ENCODE measurements at regions not wholly inside any gene's neighbourhood (a gene's known extent, or its start where the extent isn't known, plus 50 kb on each side); places are given as distances from the start of the nearest gene placed in this dataset.

DNA sequence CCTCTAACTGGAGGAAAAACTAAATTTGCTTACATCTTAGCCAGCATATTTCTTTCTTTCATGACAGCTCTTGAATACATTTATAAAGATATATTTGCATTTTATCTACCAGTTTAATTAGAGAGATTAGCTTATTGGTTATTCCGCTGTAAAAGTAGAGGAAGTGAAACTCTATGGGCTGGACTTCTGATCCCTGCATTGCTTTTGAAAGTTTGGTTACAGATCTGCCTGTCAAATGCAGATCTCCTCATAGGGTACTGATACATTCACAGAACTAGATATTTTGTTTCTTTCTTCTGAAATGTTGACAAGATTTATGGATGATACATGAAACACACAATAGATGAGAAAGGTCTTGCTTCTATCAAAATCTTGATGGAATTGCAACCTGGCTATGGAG is 581.4 kb upstream of the AADAT start (continued):
- TF ChIP-seq CEBPB (IDR thresholded peaks at IDR 0.05) (no peak), FOSL2 (IDR thresholded peaks at IDR 0.05) (no peak), FOSL2 (CRISPR knock-in tag; IDR thresholded peaks at IDR 0.05) (no peak), RARB (CRISPR knock-in tag; IDR thresholded peaks at IDR 0.05) (no peak)
- TF ChIP-seq, protein P1, sequence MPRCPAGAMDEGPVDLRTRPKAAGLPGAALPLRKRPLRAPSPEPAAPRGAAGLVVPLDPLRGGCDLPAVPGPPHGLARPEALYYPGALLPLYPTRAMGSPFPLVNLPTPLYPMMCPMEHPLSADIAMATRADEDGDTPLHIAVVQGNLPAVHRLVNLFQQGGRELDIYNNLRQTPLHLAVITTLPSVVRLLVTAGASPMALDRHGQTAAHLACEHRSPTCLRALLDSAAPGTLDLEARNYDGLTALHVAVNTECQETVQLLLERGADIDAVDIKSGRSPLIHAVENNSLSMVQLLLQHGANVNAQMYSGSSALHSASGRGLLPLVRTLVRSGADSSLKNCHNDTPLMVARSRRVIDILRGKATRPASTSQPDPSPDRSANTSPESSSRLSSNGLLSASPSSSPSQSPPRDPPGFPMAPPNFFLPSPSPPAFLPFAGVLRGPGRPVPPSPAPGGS (IDR thresholded peaks at IDR 0.05): no peak
- TF ChIP-seq, protein P2, sequence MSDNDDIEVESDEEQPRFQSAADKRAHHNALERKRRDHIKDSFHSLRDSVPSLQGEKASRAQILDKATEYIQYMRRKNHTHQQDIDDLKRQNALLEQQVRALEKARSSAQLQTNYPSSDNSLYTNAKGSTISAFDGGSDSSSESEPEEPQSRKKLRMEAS (IDR thresholded peaks at IDR 0.05): no peak

DNA sequence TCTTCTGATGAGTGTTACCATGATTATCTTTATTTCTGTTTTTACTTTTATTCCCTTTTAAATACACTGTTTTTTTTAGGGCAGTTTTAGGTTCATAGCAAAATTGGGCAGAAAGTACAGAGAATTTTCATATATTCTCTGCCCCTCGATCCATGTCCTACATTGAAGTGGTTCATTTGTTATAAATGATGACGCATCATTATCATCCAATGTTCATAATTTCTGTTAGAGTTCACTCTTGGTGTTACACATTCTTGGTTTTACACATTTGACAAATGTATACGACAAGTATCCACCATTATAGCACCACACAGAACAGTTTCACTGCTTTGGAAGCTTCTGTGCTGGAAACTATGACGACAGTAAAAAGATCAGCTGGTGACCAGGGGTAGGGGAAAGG is 578.1 kb upstream of the AADAT start:
- H3K9me3 ChIP-seq: no peaks in the 10 kb centered on the region
- H3K4me1 ChIP-seq: no peaks in the 10 kb centered on the region
- no peak for FAIRE-seq

DNA sequence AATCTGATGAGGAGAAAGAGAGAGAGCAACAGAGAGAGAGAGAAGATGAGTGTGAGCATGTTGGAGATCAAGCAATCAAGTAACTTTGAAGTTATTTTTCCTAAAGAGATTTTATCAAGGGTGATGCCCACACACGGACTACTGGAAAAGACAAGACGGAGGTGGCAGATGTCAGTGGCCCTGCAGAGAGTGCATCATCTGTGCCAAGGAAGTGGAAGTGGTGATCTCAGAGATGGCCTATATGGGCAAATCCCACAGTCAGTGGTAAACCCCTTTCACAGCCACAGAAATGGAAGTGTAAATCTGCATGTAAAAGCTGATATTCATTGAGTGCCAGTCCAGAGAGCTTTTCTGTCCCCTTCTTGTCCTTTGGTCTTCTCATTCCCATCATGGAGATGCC is 577.2 kb upstream of the AADAT start:
- TF ChIP-seq MYC (IDR thresholded peaks at IDR 0.05; ENCODE audit: borderline replicate concordance, low read length): no peak
- TF ChIP-seq ESRRA (IDR thresholded peaks at IDR 0.05; ENCODE audit: borderline replicate concordance, low read length): no peak
- TF ChIP-seq ZNF302 (CRISPR knock-in tag; IDR thresholded peaks at IDR 0.05): no peak
- no peak for TF ChIP-seq POLR2A (IDR thresholded peaks at IDR 0.05; ENCODE audit: low read length)
- TF ChIP-seq ZSCAN20 (CRISPR knock-in tag; IDR thresholded peaks at IDR 0.05): no peak
- no peak for TF ChIP-seq FOSL2 (IDR thresholded peaks at IDR 0.05)
- TF ChIP-seq FOSL2 (CRISPR knock-in tag; IDR thresholded peaks at IDR 0.05): no peak
- Histone ChIP-seq H3K9me3 (no peaks in the 10 kb centered on the region), H3K4me1 (no peaks in the 10 kb centered on the region), H3K27ac (no peak overlapping the region), H3K4me2 (no peak overlapping the region), H3K4me3 (no peak overlapping the region)
- ChIA-PET POLR2A (no interaction called here), CTCF (no interaction called here)
- DNase-seq (ENCODE audit: low read depth in 1 of 2, low spot score in 1 of 2) (no peak), FAIRE-seq (no peak), ATAC-seq (no peak)
- 64% methylated on average over 2 of the region's 2 CpGs for WGBS (ENCODE audit: missing lambda C conversion rate)

More for the DNA sequence above, 578.1 kb upstream of the AADAT start:
- WGBS (ENCODE audit: missing lambda C conversion rate): 26% methylated on average over 4 of the region's 4 CpGs
- TF ChIP-seq, protein P3, sequence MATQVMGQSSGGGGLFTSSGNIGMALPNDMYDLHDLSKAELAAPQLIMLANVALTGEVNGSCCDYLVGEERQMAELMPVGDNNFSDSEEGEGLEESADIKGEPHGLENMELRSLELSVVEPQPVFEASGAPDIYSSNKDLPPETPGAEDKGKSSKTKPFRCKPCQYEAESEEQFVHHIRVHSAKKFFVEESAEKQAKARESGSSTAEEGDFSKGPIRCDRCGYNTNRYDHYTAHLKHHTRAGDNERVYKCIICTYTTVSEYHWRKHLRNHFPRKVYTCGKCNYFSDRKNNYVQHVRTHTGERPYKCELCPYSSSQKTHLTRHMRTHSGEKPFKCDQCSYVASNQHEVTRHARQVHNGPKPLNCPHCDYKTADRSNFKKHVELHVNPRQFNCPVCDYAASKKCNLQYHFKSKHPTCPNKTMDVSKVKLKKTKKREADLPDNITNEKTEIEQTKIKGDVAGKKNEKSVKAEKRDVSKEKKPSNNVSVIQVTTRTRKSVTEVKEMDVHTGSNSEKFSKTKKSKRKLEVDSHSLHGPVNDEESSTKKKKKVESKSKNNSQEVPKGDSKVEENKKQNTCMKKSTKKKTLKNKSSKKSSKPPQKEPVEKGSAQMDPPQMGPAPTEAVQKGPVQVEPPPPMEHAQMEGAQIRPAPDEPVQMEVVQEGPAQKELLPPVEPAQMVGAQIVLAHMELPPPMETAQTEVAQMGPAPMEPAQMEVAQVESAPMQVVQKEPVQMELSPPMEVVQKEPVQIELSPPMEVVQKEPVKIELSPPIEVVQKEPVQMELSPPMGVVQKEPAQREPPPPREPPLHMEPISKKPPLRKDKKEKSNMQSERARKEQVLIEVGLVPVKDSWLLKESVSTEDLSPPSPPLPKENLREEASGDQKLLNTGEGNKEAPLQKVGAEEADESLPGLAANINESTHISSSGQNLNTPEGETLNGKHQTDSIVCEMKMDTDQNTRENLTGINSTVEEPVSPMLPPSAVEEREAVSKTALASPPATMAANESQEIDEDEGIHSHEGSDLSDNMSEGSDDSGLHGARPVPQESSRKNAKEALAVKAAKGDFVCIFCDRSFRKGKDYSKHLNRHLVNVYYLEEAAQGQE (IDR thresholded peaks at IDR 0.05): no peak
- TF ChIP-seq MAFK (IDR thresholded peaks at IDR 0.05; ENCODE audit: partially characterized antibody): peak; percentile 25
- POLR2A ChIA-PET: no interaction called here
- H3K27ac ChIP-seq: no peak overlapping the region
- no peak overlapping the region for H3K4me2 ChIP-seq
- no peak overlapping the region for H3K4me3 ChIP-seq
- no peak for DNase-seq (ENCODE audit: low read depth in 1 of 2, low spot score in 1 of 2)
- ATAC-seq: no peak
- CTCF ChIA-PET: no interaction called here

DNA sequence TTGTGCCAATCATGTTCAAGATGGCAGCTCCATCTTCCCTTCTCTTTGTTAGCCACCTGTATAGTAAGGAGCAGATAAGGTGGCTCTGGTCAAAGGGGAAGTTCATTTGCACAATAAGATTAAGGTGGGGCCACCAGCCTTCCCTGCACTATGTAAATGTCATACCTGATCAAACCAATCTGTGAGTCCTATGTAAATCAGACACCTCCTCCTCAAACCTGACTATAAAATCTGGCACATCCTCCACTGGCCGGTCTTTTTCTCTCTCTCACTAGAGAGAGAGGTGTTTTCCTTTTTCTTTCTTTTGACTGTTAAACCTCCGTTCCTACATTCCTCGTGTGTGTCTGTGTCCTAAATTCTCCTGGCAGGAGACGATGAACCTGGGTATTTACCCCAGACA is 572.5 kb upstream of the AADAT start:
- CTCF ChIA-PET: no interaction called here
- no peak for DNase-seq (ENCODE audit: low read depth in 1 of 2, low spot score in 1 of 2)
- WGBS (ENCODE audit: missing lambda C conversion rate): 24% methylated on average over 4 of the region's 4 CpGs
- TF ChIP-seq RCOR1 (IDR thresholded peaks at IDR 0.05; ENCODE audit: low read depth, low read length) (no peak), KDM1A (IDR thresholded peaks at IDR 0.05; ENCODE audit: low read depth) (no peak), NFE2L2 (conservative IDR thresholded peaks at IDR 0.05; ENCODE audit: low read length) (no peak), EHF (CRISPR knock-in tag; IDR thresholded peaks at IDR 0.05) (no peak), HDAC2 (IDR thresholded peaks at IDR 0.05) (no peak), JUNB (IDR thresholded peaks at IDR 0.05) (no peak), PHF8 (IDR thresholded peaks at IDR 0.05; ENCODE audit: borderline replicate concordance, low read depth) (no peak)
- TF ChIP-seq, protein P3 (IDR thresholded peaks at IDR 0.05): no peak
- TF ChIP-seq, protein P4, sequence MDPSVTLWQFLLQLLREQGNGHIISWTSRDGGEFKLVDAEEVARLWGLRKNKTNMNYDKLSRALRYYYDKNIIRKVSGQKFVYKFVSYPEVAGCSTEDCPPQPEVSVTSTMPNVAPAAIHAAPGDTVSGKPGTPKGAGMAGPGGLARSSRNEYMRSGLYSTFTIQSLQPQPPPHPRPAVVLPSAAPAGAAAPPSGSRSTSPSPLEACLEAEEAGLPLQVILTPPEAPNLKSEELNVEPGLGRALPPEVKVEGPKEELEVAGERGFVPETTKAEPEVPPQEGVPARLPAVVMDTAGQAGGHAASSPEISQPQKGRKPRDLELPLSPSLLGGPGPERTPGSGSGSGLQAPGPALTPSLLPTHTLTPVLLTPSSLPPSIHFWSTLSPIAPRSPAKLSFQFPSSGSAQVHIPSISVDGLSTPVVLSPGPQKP (IDR thresholded peaks at IDR 0.05; ENCODE audit: low read depth, low read length): no peak
- TF ChIP-seq, protein P5, sequence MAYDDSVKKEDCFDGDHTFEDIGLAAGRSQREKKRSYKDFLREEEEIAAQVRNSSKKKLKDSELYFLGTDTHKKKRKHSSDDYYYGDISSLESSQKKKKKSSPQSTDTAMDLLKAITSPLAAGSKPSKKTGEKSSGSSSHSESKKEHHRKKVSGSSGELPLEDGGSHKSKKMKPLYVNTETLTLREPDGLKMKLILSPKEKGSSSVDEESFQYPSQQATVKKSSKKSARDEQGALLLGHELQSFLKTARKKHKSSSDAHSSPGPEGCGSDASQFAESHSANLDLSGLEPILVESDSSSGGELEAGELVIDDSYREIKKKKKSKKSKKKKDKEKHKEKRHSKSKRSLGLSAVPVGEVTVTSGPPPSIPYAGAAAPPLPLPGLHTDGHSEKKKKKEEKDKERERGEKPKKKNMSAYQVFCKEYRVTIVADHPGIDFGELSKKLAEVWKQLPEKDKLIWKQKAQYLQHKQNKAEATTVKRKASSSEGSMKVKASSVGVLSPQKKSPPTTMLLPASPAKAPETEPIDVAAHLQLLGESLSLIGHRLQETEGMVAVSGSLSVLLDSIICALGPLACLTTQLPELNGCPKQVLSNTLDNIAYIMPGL (CRISPR knock-in tag; IDR thresholded peaks at IDR 0.05; ENCODE audit: borderline replicate concordance): no peak

More for the DNA sequence above, 572.5 kb upstream of the AADAT start:
- FAIRE-seq: no peak
- H3K9me3 ChIP-seq: no peaks in the 10 kb centered on the region
- no peak overlapping the region for H3K27ac ChIP-seq
- no peak overlapping the region for H3K4me3 ChIP-seq
- POLR2A ChIA-PET: no interaction called here
- no peaks in the 10 kb centered on the region for H3K4me1 ChIP-seq
- ATAC-seq: no peak
- H3K4me2 ChIP-seq: no peak overlapping the region

Measured in A549 (cell line).